DMS 273 (cell line): ENCODE measurements at regions not wholly inside any gene's neighbourhood (a gene's known extent, or its start where the extent isn't known, plus 50 kb on each side); places are given as distances from the start of the nearest gene placed in this dataset.

ENCODE experiments used
- DNase-seq: peaks from one replicate; lab custom pipeline; 2025; ENCODE audit not compliant: unreplicated experiment; lab: John Stamatoyannopoulos, UW

GRCh38 chr10:90447831-90448230 is 410.0 kb downstream of the HTR7 start:
- DNase-seq = peak; percentile 87

GRCh38 chr10:90450797-90451196 is 407.0 kb downstream of the HTR7 start:
- no peak for DNase-seq

GRCh38 chr10:90451283-90451682 is 406.6 kb downstream of the HTR7 start:
- DNase-seq = no peak

- DNase-seq = no peak
These were observed 399.8 kb downstream of the HTR7 start for GRCh38 chr10:90458054-90458453.

- no peak for DNase-seq
These were observed 399.3 kb downstream of the HTR7 start for GRCh38 chr10:90458571-90458970.

- DNase-seq = no peak
These were observed 396.2 kb downstream of the HTR7 start for GRCh38 chr10:90461437-90462155.

- DNase-seq = no peak
These were observed 394.9 kb downstream of the HTR7 start for GRCh38 chr10:90462749-90463470.

GRCh38 chr10:90464329-90464728 is 393.5 kb downstream of the HTR7 start:
- no peak for DNase-seq

GRCh38 chr10:90470966-90471365 is 386.9 kb downstream of the HTR7 start:
- no peak for DNase-seq

GRCh38 chr10:90480466-90480865 is 377.4 kb downstream of the HTR7 start:
- DNase-seq = no peak

GRCh38 chr10:90481326-90481923 is 376.4 kb downstream of the HTR7 start:
- no peak for DNase-seq

- DNase-seq = no peak
These were observed 373.3 kb downstream of the HTR7 start for GRCh38 chr10:90484518-90484917.

- no peak for DNase-seq
These were observed 363.7 kb downstream of the HTR7 start for GRCh38 chr10:90494183-90494582.

GRCh38 chr10:90504172-90504571 is 353.7 kb downstream of the HTR7 start:
- peak; percentile 0 for DNase-seq

GRCh38 chr10:90526721-90527120 is 331.1 kb downstream of the HTR7 start:
- DNase-seq = peak; percentile 3

- no peak for DNase-seq
These were observed 327.3 kb downstream of the HTR7 start for GRCh38 chr10:90530521-90530920.

- DNase-seq = no peak
These were observed 300.5 kb downstream of the HTR7 start for GRCh38 chr10:90557385-90557784.

- no peak for DNase-seq
These were observed 297.5 kb downstream of the HTR7 start for GRCh38 chr10:90560331-90560730.

GRCh38 chr10:90561666-90562065 is 296.2 kb downstream of the HTR7 start:
- DNase-seq = no peak

GRCh38 chr10:90571481-90572258 is 286.2 kb downstream of the HTR7 start:
- no peak for DNase-seq

- DNase-seq = no peak
These were observed 282.7 kb downstream of the HTR7 start for GRCh38 chr10:90575125-90575524.
